ENCODE measurements at regions not wholly inside any gene's neighbourhood (a gene's known extent, or its start where the extent isn't known, plus 50 kb on each side); places are given as distances from the start of the nearest gene placed in this dataset.

- DNase-seq (ENCODE audit: low read depth, low spot score): no peak
- H3K27ac ChIP-seq: no peak overlapping the region
Observed at GRCh38 chr3:72127224-72127612, 342.3 kb upstream of the PROK2 start.

GRCh38 chr3:72126441-72127223, 341.7 kb upstream of the PROK2 start:
- no peak overlapping the region for H3K27ac ChIP-seq
- no peak for DNase-seq (ENCODE audit: low read depth, low spot score)

- H3K27ac ChIP-seq: no peak overlapping the region
Observed at GRCh38 chr3:72123908-72124441, 339.0 kb upstream of the PROK2 start.

GRCh38 chr3:72120806-72121778, 336.1 kb upstream of the PROK2 start:
- no peak for DNase-seq (ENCODE audit: low read depth, low spot score)
- no peak overlapping the region for H3K27ac ChIP-seq

More at GRCh38 chr3:72123908-72124441, 339.0 kb upstream of the PROK2 start:
- DNase-seq (ENCODE audit: low read depth, low spot score): peak; percentile 98

- no peak for DNase-seq (ENCODE audit: low read depth, low spot score)
Observed at GRCh38 chr3:72120039-72120438, 335.1 kb upstream of the PROK2 start.

GRCh38 chr3:72118628-72119027, 333.7 kb upstream of the PROK2 start:
- no peak for DNase-seq (ENCODE audit: low read depth, low spot score)

More at GRCh38 chr3:72120039-72120438, 335.1 kb upstream of the PROK2 start:
- H3K27ac ChIP-seq: no peak overlapping the region

GRCh38 chr3:72116226-72116625, 331.3 kb upstream of the PROK2 start:
- no peak for DNase-seq (ENCODE audit: low read depth, low spot score)
- no peak overlapping the region for H3K27ac ChIP-seq

More at GRCh38 chr3:72118628-72119027, 333.7 kb upstream of the PROK2 start:
- H3K27ac ChIP-seq: no peak overlapping the region

GRCh38 chr3:72115307-72115706, 330.4 kb upstream of the PROK2 start:
- H3K27ac ChIP-seq: no peak overlapping the region
- DNase-seq (ENCODE audit: low read depth, low spot score): no peak

GRCh38 chr3:72114773-72115172, 329.8 kb upstream of the PROK2 start:
- no peak for DNase-seq (ENCODE audit: low read depth, low spot score)
- H3K27ac ChIP-seq: no peak overlapping the region

GRCh38 chr3:72113964-72114363, 329.0 kb upstream of the PROK2 start:
- no peak for DNase-seq (ENCODE audit: low read depth, low spot score)
- no peak overlapping the region for H3K27ac ChIP-seq

- DNase-seq (ENCODE audit: low read depth, low spot score): no peak
- H3K27ac ChIP-seq: no peak overlapping the region
Observed at GRCh38 chr3:72113564-72113963, 328.6 kb upstream of the PROK2 start.

GRCh38 chr3:72112435-72112834, 327.5 kb upstream of the PROK2 start:
- no peak overlapping the region for H3K27ac ChIP-seq
- DNase-seq (ENCODE audit: low read depth, low spot score): no peak

- no peak overlapping the region for H3K27ac ChIP-seq
- DNase-seq (ENCODE audit: low read depth, low spot score): no peak
Observed at GRCh38 chr3:72111265-72112205, 326.6 kb upstream of the PROK2 start.

GRCh38 chr3:72109327-72110259, 324.6 kb upstream of the PROK2 start:
- DNase-seq (ENCODE audit: low read depth, low spot score): no peak
- H3K27ac ChIP-seq: no peak overlapping the region

GRCh38 chr3:72105306-72105705, 320.4 kb upstream of the PROK2 start:
- no peak for DNase-seq (ENCODE audit: low read depth, low spot score)
- no peak overlapping the region for H3K27ac ChIP-seq

- no peak for DNase-seq (ENCODE audit: low read depth, low spot score)
- no peak overlapping the region for H3K27ac ChIP-seq
Observed at GRCh38 chr3:72102112-72102616, 317.2 kb upstream of the PROK2 start.

GRCh38 chr3:72101494-72101893, 316.5 kb upstream of the PROK2 start:
- no peak overlapping the region for H3K27ac ChIP-seq
- no peak for DNase-seq (ENCODE audit: low read depth, low spot score)

GRCh38 chr3:72100601-72101187, 315.7 kb upstream of the PROK2 start:
- no peak for DNase-seq (ENCODE audit: low read depth, low spot score)
- H3K27ac ChIP-seq: no peak overlapping the region
